HG02852 (cell line): ENCODE measurements at regions not wholly inside any gene's neighbourhood (a gene's known extent, or its start where the extent isn't known, plus 50 kb on each side); places are given as distances from the start of the nearest gene placed in this dataset.
"Not testable (repeated sequence)": the region's sequence is repeated elsewhere in the genome, so short reads cannot be mapped to it uniquely, and the experiment has no call there.

ENCODE experiments used
- ATAC-seq: cut with Tn5 transposase; IDR thresholded peaks from one replicate; pipeline ENCODE4 v1.9.1; 2021; ENCODE audit warnings: mild to moderate bottlenecking, moderate library complexity; ENCODE audit not compliant: unreplicated experiment

GRCh38 chr14:45868377-45868776, 615.4 kb upstream of the MIS18BP1 start:
- peak; percentile 68 for ATAC-seq

- peak; percentile 71 for ATAC-seq
Observed at GRCh38 chr14:45867046-45867894, 614.3 kb upstream of the MIS18BP1 start.

DNA sequence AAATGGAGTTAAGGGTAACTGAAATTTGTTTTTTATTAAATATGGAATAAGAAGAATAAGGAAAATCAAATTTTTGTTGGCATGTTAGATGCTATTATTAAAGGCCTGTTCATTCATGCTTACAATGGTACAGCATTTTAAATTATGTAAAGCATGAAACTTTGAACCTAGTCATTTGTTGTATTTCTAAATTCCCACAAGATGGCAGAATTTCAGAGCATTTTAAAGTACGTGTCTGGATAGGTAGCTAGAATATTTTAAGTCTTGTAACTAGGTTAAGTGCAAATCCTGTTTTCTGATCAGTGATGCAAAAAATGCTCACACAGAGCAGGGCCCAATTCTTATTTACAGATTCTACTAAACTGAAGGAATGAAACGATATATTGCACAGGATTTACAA, 585.6 kb upstream of the MIS18BP1 start:
- ATAC-seq: no peak

GRCh38 chr14:45819107-45819506, 566.1 kb upstream of the MIS18BP1 start:
- ATAC-seq: no peak

DNA sequence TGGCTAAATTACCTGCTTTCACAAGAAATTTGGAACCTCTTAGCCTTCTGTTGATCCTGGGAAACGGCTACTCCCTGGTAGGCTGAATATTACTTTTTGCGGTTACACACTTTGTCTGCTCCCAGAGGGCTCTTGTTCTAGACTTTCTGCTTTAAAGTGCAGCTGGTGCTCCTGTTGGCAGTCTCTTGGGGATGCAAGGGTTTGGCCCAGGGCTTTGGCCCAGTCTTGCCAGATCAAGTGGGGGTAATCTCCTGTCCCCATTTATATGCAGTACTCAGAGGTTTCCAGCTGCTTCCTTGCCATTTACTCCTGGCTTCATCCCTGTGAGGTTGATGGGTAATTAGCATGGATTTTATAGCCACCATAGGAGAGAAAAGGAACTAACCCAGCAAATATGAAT, 558.2 kb upstream of the MIS18BP1 start:
- ATAC-seq: no peak

DNA sequence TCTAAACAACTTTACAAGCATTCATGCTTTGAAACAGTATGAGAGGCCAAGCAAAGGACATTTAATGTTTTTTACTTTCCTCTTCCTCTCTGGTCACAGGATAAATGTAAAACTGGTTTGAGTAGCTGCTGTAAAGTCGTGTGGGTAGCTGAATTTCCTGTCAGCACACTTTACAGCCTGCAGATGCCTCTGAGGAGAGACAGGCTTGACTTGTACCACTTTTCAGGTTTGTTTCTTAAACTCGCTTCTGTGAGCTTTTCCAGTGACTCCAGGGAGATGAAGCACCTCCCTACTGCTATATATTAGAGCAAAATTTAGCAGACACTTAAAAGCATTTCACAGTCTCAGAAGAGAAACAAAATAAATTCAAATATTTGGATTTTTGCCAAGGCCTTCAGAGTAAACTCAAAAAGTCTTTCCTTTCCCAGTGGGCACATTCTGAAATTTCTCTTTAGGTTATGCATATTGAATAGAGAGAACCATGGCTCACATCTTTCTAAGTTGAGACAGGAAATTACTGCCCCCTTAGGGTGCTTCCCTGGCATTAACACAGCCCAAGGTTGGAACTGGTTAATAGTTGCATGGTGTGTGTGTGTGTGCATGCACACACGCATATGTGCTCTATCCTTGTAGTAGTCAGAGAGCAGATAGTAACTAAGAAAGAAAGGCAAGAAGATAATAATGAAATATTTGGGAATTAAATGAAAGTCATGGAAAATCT, 557.3 kb upstream of the MIS18BP1 start:
- ATAC-seq: no peak

DNA sequence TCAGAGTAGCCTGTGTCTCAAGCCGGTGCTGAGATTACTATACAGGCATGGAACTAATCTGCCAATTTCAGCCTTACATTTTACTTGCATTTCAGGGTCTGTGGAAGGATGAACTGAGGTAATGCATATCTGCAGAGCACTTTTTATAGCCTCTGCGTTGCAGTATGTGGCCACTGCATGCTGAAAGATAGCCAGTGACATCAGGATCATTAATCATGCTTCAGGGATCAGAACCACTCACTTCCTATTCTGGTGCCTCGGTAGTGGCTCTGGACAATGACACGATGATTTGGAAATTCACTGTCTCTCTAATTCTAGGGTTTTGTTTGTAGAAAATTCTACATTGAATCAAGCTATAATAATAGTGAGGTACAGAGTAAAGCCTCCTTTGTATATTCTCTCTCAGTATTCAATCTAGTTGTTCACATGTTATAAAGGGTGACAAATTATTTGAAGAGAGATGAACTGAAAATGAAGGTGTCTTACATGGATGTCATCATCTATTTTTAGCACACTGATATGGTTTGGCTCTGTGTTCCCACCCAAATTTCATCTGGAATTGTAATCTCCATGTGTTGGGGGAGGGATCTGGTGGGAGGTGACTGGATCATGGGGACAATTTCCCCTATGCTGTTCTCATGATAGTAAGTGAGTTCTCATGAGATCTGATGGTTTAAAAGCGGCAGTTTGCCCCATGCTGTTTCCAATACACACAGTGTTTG, 554.3 kb upstream of the MIS18BP1 start:
- ATAC-seq: no peak

DNA sequence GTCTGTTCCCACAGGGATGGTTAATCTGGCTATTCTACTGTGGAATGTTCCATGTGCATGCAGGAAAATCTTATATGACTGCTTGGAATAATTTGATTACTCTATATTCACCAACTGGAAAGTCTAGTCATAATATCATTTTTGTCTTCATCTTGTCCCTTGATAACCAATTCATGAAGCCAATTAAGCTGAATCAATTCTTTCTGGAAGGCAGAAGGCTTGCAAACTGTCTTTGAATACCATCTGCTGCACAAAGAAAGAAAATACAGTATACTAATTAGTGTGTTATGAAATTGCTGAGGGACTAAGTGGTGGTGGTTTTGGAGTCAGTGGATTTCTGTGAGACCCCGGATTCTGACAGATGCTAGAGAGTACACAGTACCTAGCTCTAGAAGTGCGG, 546.5 kb upstream of the MIS18BP1 start:
- no peak for ATAC-seq

GRCh38 chr14:45798659-45799058, 545.7 kb upstream of the MIS18BP1 start:
- ATAC-seq: no peak

GRCh38 chr14:45796006-45796405, 543.0 kb upstream of the MIS18BP1 start:
- ATAC-seq: not testable (repeated sequence)

GRCh38 chr14:45793081-45793480, 540.1 kb upstream of the MIS18BP1 start:
- no peak for ATAC-seq

GRCh38 chr14:45790293-45790692, 537.3 kb upstream of the MIS18BP1 start:
- ATAC-seq: no peak

- no peak for ATAC-seq
Observed at GRCh38 chr14:45787167-45787566, 534.2 kb upstream of the MIS18BP1 start.

DNA sequence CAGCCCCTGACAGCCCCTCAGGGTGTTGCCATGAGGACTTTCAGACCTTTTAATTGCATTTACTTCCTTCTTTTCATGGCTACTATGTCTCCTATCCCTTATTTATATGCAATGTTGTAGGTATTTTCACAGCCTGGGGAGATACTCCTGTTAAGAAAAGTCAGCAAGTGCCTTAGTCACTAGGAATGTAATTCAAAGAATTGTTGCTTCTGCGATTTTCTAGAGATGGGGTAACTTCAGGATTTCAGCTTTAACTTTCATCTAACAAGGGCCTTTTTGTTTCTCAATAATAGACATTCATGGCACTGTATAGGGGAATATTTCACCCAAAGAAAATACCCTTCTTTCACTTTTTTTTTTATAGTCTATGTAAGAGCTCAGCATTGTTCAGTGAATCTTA, 533.3 kb upstream of the MIS18BP1 start:
- ATAC-seq: no peak

DNA sequence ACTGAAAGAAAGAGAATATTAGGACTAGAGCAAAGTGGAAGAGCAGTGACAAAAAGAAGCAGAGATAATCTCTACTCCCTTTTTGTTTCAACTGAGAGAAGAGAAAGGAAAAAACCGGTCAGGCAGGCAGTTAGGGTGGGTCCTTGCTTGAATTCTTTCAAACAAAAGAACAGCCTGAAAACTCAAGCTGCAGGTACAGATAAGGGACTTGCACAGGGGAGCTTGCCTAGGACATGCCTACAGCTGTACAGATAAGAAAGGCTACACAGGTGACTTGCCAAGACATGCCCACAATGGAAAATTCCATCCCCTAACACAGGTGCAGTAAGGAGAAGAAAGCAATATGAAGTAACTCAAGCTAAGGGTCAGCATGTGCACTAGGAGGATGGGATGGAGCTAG, 532.2 kb upstream of the MIS18BP1 start:
- ATAC-seq: no peak

DNA sequence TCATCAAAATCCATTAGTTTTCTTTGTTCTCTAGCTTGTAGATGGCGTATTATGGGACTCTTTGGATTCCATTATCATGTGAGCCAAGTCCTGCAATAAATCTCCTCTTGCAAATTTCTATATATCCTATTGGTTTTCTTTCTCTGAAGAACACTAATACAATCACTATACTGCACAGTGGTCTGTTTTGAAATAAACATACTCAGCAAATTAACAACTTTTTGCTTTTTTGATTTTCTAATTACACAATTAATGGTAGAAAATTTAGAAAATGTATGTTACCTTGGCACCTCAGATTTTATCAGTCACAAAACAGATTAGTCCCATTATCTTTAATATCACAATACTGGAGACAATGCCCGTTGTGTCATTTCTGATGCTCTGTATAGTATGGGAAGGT, 513.2 kb upstream of the MIS18BP1 start:
- no peak for ATAC-seq

DNA sequence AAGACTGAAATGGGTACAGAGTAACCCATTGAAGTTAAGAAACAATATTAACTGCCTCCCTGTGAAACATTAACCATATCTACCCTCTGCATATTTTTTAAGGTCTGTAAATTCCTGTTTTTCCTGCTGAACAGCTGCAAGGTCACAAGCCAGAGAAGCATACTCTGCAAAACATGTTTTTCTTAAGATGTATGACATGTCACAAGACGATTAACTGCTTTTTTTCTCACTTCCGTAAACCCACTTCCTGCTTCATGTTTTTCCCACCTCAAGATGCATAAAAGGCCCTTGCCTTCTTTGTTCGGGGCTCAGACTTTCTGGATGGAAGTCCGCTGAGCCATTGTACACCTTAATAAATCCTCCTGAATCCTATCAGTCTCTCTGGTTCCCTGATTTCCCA, 504.7 kb upstream of the MIS18BP1 start:
- ATAC-seq: no peak

DNA sequence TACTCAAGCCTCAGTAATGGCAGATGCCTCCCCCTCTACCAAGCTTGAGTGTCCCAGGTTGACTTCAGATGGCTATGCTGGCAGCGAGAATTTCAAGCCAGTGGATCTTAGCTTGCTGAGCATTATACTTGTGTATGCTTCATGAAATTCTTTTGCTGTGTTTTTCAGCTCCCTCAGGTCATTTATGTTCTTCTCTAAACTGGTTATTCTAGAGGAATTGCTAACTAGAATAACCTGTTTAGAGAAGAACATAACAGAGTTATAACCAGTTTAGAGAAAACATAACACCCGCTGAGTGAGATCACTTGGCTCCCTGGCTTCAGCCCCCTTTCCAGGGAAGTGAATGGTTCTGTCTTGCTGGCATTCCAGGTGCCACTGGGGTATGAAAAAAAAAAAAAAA, 503.4 kb upstream of the MIS18BP1 start:
- ATAC-seq: not testable (repeated sequence)

DNA sequence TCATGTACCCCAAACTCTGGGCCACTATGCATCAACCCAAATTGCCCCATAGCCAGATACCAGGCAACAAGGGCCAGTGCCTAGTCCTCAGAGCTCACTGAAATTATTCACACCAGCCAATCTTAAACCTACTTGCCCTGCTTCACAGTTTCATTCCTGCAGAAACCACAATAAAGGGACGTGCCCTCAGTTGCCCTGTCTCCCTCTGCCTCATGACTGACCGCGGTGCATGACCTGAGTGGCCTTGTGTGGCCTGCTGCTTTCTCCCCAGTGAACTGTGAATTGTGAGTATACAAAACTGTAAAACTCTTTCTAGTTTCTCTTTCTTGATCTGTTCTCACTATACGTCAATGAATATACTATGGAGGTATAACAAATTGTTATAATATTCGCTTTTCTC, 490.9 kb upstream of the MIS18BP1 start:
- ATAC-seq: no peak

- no peak for ATAC-seq
Observed at GRCh38 chr14:45742187-45742586, 489.2 kb upstream of the MIS18BP1 start.

- ATAC-seq: no peak
Observed at GRCh38 chr14:45728434-45729225, 475.6 kb upstream of the MIS18BP1 start.
